Mesothelial cell of epicardium (in vitro differentiated cells): ENCODE measurements at regions not wholly inside any gene's neighbourhood (a gene's known extent, or its start where the extent isn't known, plus 50 kb on each side); places are given as distances from the start of the nearest gene placed in this dataset.

Experiments
- DNase-seq, 2 experiments: peaks; one replicate each; pipeline ENCODE4 v3.0.0; 2021; ENCODE audit warnings: low spot score in 2 of 2; ENCODE audit not compliant: unreplicated experiment in 2 of 2
- H3K27ac Mint-ChIP-seq: 2 replicates; pipeline ENCODE4 v1.8.0; 2021; ENCODE audit warnings: mixed read lengths
- H3K27me3 Mint-ChIP-seq: 2 replicates; pipeline ENCODE4 v1.8.0; 2021; ENCODE audit warnings: low read depth, mixed read lengths
- H3K36me3 Mint-ChIP-seq: 2 replicates; pipeline ENCODE4 v1.8.0; 2021; ENCODE audit warnings: mixed read lengths
- H3K4me1 Mint-ChIP-seq: 2 replicates; pipeline ENCODE4 v1.8.0; 2021; ENCODE audit warnings: mixed read lengths
- H3K4me3 Mint-ChIP-seq: 2 replicates; pipeline ENCODE4 v1.8.0; 2021; ENCODE audit warnings: mild to moderate bottlenecking, moderate library complexity, mixed read lengths
- H3K9me3 Mint-ChIP-seq: 2 replicates; pipeline ENCODE4 v1.8.0; 2021; ENCODE audit warnings: mixed read lengths
- TF ChIP-seq, protein P1 (sequence below): fragments of 200-600 bp; sonication (generic); IDR thresholded peaks from one replicate; pipeline ENCODE4 v1.5.0; 2021; ENCODE audit warnings: antibody characterized with exemption; ENCODE audit not compliant: unreplicated experiment

DNA sequence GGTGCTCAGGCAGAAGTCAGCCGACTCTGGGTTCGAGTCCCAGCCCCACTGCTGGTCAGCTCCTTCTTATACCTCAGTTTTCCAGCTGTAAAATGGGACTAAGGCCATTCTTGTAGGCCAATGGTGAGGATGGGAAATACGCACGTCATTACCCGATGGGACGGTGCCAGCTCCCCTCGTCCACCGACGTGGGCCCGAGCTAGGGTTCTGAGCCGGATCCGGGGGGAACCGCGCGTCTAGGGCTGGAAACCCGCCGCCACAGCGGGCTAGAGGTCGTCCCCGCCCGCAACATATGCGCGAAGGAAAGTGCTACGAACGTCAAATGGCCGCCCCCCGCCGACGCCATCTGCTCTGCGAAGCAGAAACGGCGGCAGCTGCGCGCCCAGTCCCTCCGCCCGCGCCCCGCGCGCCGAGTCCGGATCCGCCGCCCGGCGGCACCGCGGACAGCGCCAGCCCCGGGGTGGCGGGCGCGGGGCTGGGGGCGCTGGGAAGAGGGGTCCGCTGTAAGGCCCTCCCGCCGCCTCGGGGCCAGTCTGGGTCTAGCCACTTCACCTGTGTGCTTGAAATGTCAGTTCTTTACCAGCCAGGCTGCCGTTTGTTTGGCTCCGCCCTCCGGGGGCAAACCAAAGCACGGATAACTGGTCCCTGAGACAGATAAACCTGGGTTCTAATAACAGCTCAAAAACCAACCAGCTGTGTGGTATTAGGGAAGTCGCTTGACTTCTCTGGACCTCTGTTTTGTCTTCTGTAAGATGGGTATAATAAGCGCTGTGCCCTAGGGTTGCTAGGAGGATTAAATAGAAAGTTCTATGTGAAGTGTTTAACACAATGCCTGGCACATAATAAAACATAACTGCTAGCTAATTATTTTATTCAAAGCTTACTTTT is 103.5 kb upstream of the RCN1 start:
- no peak overlapping the region for H3K4me3 Mint-ChIP-seq
- no peak overlapping the region for H3K27ac Mint-ChIP-seq
- H3K9me3 Mint-ChIP-seq: no peaks in the 10 kb centered on the region
- H3K27me3 Mint-ChIP-seq: peaks cover 90% of the 10 kb centered on the region
- DNase-seq: peak in 1 of 2 experiments; percentile 43
- peaks cover 2% of the 10 kb centered on the region for H3K4me1 Mint-ChIP-seq
- TF ChIP-seq, protein P1, sequence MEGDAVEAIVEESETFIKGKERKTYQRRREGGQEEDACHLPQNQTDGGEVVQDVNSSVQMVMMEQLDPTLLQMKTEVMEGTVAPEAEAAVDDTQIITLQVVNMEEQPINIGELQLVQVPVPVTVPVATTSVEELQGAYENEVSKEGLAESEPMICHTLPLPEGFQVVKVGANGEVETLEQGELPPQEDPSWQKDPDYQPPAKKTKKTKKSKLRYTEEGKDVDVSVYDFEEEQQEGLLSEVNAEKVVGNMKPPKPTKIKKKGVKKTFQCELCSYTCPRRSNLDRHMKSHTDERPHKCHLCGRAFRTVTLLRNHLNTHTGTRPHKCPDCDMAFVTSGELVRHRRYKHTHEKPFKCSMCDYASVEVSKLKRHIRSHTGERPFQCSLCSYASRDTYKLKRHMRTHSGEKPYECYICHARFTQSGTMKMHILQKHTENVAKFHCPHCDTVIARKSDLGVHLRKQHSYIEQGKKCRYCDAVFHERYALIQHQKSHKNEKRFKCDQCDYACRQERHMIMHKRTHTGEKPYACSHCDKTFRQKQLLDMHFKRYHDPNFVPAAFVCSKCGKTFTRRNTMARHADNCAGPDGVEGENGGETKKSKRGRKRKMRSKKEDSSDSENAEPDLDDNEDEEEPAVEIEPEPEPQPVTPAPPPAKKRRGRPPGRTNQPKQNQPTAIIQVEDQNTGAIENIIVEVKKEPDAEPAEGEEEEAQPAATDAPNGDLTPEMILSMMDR: no peak
- no peaks in the 10 kb centered on the region for H3K36me3 Mint-ChIP-seq

DNA sequence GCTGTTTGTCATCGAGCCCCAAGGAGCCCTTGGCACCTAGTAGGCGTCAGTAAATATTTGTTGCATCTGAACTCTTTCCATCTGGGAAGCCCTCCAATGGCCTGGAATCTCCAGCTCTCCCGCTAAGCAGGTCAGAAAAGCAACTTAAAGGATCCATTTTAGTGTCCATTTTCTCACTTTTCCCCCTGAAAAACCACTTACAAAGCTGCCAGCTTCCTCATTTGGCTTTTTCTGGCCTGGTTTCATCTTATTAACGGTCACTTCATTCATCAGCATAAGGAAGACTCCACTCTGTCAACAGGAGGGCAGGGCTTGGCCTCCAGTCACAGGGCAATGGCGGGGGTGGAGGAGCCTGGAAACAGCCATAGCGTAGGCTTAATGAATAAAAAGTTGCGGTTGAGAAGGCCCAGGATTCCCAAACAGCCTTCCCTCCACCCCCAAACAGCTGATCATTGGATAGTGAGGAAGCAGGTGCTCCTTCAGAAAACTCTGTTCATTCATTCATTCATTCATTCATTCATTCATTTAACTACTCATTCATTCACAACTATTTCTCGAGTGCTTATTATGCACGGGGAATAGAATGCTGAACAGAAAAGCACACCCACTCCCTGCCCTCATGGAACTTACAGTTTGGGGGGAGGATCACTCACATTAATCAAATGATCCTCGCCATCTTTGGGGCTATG is 104.5 kb upstream of the RCN1 start:
- TF ChIP-seq, protein P1: no peak
- Mint-ChIP-seq H3K9me3 (no peaks in the 10 kb centered on the region), H3K27me3 (peaks cover 93% of the 10 kb centered on the region), H3K36me3 (no peaks in the 10 kb centered on the region), H3K27ac (no peak overlapping the region), H3K4me1 (peaks cover 2% of the 10 kb centered on the region), H3K4me3 (no peak overlapping the region)
- no peak for DNase-seq

DNA sequence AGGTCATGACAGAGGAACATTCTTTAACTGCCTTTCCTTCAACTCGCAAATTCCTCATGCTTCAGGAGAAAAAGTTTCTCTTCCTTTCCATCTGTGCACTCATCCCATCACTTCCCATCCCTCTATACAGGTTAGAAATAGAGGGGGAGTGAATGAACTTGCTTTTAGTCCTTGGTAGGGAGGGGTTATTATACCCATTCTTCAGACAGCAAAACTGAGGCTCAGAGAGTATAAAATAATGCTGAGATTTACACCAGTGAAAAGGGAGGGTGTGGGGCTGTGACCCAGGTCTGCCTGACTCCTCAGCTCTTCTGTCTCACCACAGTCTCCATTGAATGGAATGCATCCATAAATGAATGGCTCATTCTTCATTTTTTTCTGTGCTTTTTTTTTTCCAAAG is 109.4 kb upstream of the RCN1 start:
- Mint-ChIP-seq H3K36me3 (no peaks in the 10 kb centered on the region), H3K9me3 (peaks cover 8% of the 10 kb centered on the region), H3K27ac (no peak overlapping the region), H3K4me3 (no peak overlapping the region), H3K4me1 (no peaks in the 10 kb centered on the region), H3K27me3 (peaks cover 79% of the 10 kb centered on the region)
- no peak for DNase-seq
- TF ChIP-seq, protein P1: no peak

DNA sequence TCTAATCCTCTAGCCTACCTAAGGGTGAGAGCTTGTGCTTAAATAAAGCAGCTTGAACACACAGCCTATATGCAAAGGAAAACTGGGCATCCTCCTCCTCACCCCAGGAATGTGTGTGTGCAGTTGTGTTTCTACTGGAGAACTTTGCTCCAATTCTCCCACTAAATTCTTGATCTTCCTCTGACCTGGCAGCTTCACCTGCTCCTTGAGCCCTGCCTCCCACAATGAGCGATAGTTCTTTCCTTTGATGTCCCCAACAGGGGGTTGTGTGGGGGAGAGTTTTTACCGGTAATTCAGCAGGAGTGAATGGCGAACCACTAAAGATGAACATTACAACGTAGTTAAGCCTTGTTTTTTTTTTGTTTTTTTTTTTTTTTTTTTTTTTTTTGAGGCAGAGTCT is 113.5 kb upstream of the RCN1 start:
- Mint-ChIP-seq H3K27ac (no peak overlapping the region), H3K27me3 (peaks cover 60% of the 10 kb centered on the region), H3K36me3 (no peaks in the 10 kb centered on the region), H3K4me1 (no peaks in the 10 kb centered on the region), H3K9me3 (peaks cover 8% of the 10 kb centered on the region), H3K4me3 (no peak overlapping the region)
- TF ChIP-seq, protein P1: no peak
- no peak for DNase-seq

DNA sequence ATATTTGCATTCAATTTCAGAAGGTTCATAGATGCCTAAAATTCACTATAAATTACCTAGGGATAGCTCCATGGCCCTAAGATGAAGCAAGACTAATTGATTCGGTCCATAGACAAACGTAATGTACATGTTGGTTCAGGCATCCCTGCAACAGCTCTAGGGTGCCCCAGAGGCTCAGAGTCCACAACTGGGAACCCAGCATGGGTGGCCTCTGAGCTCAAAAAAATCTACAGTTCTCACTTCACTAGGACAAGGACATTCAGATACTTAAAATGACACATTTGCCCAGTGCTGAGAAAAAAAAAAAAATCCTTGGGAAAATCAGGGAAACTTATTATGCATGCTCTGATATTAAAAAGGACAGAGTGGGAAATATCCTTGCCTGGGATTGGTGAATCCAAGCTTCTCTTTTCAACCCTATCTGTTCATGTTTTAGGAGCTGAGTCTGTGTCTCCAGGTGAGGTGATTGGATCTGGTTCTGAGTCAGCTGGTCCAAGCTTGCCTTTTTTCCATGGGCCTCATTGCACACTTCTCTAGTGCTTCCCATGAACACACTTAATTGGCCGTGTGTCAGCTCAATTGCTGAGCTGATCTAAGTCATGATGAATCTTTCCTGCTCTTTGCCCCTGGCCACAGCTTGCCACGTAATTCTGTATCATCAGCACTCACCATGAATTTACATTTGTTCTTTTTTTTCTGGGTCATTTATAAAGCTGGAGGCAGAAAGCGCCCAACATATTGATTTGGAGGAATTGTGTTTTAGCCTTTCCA is 116.3 kb upstream of the RCN1 start:
- H3K9me3 Mint-ChIP-seq: peaks cover 4% of the 10 kb centered on the region
- H3K36me3 Mint-ChIP-seq: no peaks in the 10 kb centered on the region
- H3K27ac Mint-ChIP-seq: no peak overlapping the region
- DNase-seq: no peak
- no peak overlapping the region for H3K4me3 Mint-ChIP-seq
- peaks cover 41% of the 10 kb centered on the region for H3K27me3 Mint-ChIP-seq
- TF ChIP-seq, protein P1: no peak
- H3K4me1 Mint-ChIP-seq: no peaks in the 10 kb centered on the region
